ENCODE measurements at regions not wholly inside any gene's neighbourhood (a gene's known extent, or its start where the extent isn't known, plus 50 kb on each side); places are given as distances from the start of the nearest gene placed in this dataset.

- H3K27me3 ChIP-seq: no peaks in the 10 kb centered on the region
- no peak overlapping the region for H3K4me3 ChIP-seq
- DNase-seq (no peak), ATAC-seq (no peak)
- WGBS, 4 donors: 81 to 89% (median 82%) methylated on average over 5 of the region's 5 CpGs
- no peak for TF ChIP-seq POLR2A (IDR thresholded peaks at IDR 0.05)
- TF ChIP-seq CTCF (IDR thresholded peaks at IDR 0.05): no peak
- intact Hi-C loops (cut with DNase I): no loop called here
- H3K36me3 ChIP-seq: no peaks in the 10 kb centered on the region
- no peak overlapping the region for H3K27ac ChIP-seq
- peaks cover 0 to 6% (median 0%) of the 10 kb centered on the region in 12 donors for H3K9me3 ChIP-seq
- H3K4me1 ChIP-seq: no peaks in the 10 kb centered on the region
Measured at GRCh38 chr4:61129971-61130370, 70.2 kb upstream of the ADGRL3 start.

- TF ChIP-seq CTCF (IDR thresholded peaks at IDR 0.05) (no peak), POLR2A (IDR thresholded peaks at IDR 0.05) (no peak)
- no peak overlapping the region for H3K27ac ChIP-seq
- WGBS, 4 donors: 29 to 41% (median 33%) methylated on average over 1 of the region's 1 CpG
Measured at GRCh38 chr4:61143461-61143860, 56.7 kb upstream of the ADGRL3 start.

GRCh38 chr4:61149278-61149677 is 50.8 kb upstream of the ADGRL3 start:
- no peak for DNase-seq
- Histone ChIP-seq H3K9me3 (no peaks in the 10 kb centered on the region), H3K27me3 (no peaks in the 10 kb centered on the region), H3K4me3 (no peak overlapping the region), H3K27ac (no peak overlapping the region), H3K4me1 (no peaks in the 10 kb centered on the region), H3K36me3 (no peaks in the 10 kb centered on the region)
- TF ChIP-seq POLR2A (IDR thresholded peaks at IDR 0.05) (no peak), CTCF (IDR thresholded peaks at IDR 0.05) (no peak)
- intact Hi-C loops (cut with DNase I): no loop called here
- no peak for ATAC-seq

More at GRCh38 chr4:61143461-61143860, 56.7 kb upstream of the ADGRL3 start:
- H3K9me3 ChIP-seq: no peaks in the 10 kb centered on the region
- H3K27me3 ChIP-seq: no peaks in the 10 kb centered on the region
- DNase-seq (no peak), ATAC-seq (no peak)
- H3K4me1 ChIP-seq: no peaks in the 10 kb centered on the region
- intact Hi-C loops (cut with DNase I): no loop called here
- H3K36me3 ChIP-seq: no peaks in the 10 kb centered on the region
- no peak overlapping the region for H3K4me3 ChIP-seq

Small RNA genes lying in the stretch of these regions (microRNA-seq; reads per million reads assigned to microRNA genes)
- 0 reads per million in 4 donors for gene MIR548AG1

Measured in heart left ventricle (tissue), 16 donors.